GM18508 (cell line): ENCODE measurements at regions not wholly inside any gene's neighbourhood (a gene's known extent, or its start where the extent isn't known, plus 50 kb on each side); places are given as distances from the start of the nearest gene placed in this dataset.
A peak's percentile ranks its signal among the peaks of the same experiment; 100 is the strongest.

Source experiments
- ATAC-seq: cut with Tn5 transposase; IDR thresholded peaks from one replicate; pipeline ENCODE4 v1.9.1; 2021; ENCODE audit warnings: moderate number of reproducible peaks; ENCODE audit not compliant: insufficient read depth, unreplicated experiment

DNA sequence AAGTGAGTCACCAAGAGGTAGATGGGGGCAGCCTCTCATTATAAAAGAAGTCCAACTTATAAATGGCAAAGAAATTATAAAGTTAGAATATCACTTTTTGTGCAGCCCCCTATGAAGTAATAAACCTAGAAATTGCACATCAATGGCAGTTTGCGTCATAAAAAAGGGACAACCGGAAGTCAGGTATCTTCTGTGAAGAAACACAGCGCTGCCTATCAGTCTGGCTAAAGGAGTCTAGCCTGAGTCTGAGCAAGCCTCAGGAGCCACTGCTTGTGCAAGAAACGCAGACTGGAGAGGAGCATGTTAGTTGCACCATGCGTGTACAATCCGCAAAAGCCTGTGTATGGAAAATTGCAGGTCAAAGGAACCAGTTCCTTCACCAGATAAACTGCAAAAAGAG lies 178.4 kb downstream of the ARRDC4 start:
- no peak for ATAC-seq

DNA sequence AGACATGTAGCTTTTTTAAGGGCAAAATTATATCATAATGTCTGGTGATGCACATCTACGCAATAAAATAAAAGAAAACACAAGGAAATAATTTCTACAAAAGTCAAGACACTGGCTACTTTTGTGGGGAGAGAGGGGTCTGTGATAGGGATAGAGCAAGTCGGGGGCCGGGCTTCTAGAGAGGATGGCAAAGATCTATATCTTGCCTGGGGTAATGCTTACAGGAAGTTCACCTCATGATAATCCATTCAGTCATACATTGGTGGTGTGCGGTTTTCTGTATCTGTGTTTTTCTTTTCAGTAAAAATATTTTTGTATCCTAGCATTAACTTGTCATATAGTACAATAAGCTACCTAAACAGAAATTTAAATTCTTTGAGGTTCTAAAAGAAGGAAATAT lies 178.8 kb downstream of the ARRDC4 start:
- ATAC-seq, result no peak

DNA sequence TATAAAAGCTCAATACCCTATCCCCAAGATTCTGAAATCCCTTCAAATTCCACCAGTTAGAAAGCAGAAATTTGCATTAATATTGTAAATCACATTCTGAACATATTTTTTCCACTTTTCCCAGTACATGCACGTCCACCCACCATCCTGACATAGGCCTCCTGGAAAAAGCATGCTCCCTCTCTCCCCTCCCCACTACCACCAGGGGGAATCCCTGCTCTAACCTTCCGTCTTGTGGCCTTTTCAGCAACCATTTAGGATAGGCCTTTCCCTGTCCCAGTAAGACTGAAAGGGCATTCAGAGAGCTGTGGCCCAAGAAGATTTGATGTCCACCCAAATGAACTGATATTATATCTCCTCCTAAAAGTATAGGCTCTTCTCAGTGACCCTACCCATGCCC lies 182.1 kb downstream of the ARRDC4 start:
- no peak for ATAC-seq

DNA sequence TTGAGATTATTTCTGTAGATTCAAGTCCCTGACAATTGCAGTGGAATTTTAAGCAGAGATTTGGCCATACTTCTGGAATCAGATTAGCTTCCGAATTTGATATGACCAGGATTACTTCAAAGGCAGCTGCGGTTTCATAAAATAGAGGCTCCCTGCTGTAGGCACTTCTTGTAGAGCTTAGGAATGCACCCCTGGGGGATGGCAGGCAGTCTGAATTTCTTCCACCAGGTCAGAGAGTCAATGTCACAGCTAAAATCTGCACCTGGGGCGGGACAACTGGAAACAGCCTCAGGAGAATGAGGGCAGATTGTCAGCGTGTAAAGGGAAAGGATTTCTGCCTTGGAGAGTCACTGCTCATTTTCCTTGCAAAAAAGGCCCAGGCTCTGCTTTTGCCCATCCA lies 182.6 kb downstream of the ARRDC4 start:
- ATAC-seq, result no peak

DNA sequence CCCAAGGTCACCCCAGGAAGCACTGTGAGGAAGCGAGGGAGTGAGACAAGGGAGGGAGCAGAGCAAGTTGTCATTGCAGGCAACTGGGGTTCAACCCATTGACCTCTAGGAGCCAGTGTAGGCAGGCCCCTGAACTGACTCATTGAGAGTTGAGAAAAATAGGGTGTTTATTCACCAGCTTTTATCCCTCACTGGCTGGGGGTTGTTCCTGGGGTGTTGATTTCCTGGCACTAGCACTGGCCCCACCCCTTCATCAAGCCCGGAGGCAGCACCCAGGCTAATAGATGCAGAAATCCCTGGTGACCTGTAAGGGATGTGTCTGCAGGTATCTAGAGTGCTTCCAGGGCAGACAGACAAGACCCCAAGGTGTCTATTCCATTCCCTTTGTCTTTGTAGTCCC lies 183.9 kb downstream of the ARRDC4 start:
- ATAC-seq, result no peak

DNA sequence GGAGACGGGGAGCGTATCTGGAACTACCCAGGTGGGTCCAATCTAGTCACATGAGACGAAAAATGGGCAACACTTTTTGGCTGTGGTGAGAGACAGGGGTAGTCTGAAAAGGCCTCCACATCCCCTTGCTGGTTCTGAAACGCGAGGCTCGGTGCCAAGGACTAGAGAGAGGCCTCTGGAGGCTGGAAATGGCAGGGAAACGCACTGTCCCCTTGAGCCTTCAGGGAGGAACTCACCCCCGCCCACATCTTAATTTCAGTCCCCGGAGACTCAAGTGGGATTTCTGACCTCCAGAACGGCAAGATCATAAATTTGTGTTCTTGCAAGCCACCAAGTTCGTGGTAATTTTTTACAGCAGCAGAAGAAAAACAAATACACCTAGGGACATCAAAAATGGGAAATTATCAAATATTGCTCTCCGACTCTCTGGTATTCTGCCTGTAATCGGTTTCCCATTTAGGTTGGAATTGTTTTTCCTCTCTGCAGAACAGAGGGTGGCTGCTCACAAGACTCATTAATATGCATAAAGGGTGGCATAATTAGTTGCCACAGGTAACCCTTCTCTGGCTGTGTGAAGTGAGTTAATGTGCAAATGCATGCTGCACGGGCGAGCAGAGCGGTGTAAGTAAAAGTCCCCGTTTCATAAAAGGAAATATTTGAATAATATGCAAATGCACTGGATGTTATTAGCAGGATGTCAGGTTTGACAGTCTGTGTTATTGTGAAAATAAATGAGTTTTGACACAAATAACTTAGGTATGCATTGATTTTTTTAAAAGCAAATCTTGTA lies 185.7 kb downstream of the ARRDC4 start:
- no peak for ATAC-seq

DNA sequence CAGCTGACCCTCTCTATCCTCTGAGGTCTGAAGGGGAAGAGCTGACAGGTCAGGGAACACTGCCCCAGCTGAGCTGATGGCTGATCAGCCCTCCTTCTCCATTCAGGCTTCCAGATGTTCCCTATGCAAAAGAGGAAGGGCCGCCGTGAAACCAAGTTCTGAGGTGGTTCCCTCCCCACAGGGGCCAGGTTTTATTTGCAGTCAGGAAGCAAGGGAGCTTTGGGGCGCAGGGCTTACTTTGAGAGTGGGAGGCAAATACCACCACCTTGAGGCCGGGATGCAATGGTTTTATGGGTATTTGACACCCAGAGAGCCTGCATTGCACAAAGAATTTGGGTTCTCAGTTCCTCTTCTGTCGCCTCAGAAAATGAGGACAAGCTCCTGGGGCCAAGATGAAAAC lies 186.9 kb downstream of the ARRDC4 start:
- no peak for ATAC-seq

DNA sequence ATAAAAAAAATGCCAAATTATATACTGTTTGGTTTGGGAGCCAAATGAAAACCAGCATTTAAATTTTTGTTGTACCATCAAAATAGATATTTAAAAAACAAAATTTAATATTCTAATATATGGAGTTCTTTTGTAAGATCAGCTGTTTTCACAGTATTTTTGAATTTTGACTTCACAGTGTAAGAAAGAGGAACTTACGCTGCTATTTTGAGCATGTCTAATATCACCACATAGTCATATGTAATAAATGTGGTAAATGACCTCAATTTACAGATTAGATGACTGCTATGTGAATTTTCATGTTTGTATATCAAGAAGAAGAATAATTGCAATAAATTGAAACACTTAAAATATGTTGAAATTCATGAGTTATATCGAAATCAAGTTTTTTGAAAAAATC lies 189.6 kb downstream of the ARRDC4 start:
- no peak for ATAC-seq

DNA sequence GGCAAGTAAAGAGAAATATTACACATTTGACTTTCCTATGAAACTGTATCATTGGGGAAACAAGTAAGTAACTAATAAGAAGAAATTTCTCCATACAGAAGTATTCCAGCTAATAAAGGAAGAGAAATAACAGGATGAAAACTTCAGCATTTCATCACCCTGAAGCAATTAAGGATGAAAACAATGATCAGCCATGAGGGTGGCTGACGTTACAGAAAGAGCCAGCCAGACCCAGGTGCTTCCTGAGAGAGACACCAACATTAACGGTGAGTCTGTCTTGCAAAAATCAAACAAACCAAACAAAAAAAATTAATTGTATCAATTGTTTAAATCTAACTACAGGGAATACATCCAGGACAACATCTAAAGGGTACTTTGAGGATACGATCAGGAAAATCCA lies 190.0 kb downstream of the ARRDC4 start:
- no peak for ATAC-seq

DNA sequence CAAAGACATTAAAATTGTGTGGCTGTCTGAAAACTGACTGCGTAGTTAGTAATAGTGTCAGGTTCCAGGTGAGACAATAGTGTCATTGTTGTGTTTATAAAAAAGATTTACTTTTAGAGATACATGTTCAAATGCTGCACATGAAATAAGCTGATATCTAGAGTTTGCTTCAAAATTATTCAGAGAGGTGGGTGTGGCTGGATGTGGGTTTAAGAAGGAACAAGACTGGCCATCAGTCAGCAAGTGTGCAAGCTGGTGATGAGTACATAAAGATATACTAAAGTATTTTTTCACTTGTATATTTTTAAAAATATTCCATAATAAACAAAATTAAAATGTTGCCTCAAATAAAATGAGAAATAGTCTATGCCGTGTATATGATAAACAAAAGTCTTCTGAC lies 190.6 kb downstream of the ARRDC4 start:
- no peak for ATAC-seq

DNA sequence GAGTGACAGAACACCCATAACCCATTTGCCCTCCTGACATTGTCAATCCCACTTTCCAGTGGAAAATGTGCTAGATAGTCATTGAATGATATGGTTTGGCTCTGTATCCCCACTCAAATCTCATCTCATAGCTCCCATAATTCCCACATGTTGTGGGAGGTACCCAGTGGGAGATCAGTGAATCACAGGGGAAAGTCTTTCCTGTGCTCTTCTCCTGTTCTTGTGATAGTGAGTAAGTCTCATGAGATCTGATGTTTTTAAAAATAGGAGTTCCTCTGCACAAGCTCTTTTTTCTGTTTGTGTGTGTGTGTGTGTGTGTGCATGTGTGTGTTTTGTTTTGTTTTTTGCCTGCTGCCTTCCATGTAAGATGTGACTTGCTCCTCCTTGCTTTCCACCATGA lies 191.7 kb downstream of the ARRDC4 start:
- no peak for ATAC-seq

DNA sequence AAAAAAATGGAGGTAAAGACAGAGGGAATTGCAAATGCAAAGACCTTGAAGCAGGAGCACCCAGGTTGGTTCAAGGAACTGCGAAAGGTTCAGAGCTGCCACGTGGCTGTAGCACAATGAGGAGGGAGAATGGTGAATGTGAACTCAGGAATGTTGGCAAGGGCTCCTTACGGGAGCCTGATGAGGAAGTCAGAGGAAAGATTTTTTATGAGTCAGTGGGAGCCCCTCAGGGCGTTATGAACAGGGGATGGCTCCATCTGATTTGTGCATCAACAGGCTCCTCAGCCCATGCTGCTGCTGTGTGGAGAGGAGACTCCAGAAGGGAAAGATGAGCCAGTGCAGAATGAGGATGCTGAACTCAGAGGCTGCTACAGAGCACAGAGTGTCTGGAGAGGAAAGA lies 194.4 kb downstream of the ARRDC4 start:
- ATAC-seq, result no peak

DNA sequence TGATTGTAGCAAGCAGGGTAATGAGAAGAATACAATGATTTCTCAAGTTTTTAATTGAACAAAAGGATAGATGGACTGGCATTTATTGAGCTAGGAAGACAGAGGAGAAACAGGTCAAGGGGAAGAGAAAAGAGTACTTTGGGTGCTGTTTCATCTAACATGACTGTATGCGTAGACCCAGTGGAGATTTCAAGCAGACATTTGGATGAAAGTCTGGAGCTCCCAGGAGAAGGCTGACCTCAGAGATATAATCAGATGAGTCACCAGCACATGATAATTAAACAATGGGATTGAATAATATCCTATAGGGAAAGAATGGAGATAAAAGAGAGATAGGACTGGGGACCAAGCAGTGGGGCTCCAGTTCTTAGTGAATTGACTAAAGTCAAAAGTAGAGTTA lies 194.9 kb downstream of the ARRDC4 start:
- ATAC-seq, result no peak

DNA sequence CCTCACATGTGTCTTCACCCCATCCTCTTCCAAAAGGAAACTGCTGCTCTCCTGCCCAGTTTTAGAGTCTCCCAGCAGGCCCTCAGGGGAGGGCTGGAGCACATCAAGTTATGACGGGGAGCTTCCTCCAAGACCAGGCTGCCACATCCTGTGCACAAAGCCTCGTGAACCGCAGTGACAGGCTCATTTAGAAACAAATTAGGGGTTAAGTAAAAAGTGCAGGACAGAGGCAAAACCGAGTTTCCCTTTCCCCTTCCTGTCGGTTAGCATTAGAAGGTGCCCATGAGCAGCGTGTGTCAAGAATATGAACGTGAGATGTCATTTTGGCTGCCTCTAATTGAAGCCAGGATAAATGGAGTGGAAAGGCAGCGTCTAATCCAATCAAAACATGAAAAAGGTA lies 199.7 kb downstream of the ARRDC4 start:
- ATAC-seq, result peak; percentile 98

DNA sequence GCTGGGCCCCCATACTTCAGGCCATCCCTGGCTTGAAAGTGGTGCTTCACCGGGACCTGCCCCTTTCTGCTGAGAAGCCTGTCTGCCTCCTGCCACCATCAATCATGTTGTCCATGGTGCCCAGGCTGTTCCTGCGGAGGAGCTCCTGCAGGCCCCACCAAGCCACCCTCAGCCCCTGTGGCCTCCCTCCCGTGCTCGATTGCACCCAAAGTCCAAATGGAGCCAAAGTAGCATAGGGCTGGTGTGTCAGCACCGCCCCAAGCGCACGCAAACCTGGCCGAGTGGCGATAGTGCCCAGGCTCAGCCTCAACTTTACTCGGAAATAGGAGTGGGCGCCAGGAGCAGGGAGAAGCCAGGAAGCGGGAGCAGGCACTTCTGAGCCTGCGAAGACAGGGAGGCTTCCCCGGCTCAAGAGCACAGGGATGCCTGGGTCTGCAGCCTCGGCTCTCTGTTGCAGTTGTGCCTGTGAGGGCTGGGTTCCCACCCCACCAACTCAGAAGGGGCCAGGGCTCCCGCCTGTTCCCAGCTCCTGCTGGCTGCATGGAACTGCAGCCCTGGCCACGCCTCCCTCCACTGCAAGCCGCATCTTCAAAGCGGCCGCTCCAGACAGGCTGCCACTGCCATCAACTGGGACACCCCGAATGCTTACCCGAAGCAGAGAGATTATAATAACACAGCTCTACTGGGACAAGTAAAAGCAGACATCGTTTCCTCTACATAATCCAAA lies 203.0 kb downstream of the ARRDC4 start:
- no peak for ATAC-seq

DNA sequence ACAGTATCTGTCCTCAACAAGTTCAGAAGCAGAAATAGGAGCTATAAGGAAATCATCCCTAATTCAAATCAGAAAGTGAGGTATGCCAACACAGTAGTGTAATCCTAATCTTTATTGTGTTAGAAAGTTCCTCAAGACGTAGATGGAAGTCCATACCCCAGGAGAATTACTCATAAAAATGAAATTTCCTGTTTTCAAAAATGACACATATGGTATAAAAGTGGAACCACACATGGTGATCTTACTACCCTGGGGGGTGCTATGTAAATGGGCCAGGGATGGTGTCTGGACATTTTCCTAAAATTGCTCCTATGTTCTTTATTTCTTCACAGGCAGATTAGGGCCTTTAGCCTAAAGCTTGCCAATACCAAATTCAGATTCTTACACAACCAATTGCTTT lies 204.1 kb downstream of the ARRDC4 start:
- ATAC-seq, result no peak

DNA sequence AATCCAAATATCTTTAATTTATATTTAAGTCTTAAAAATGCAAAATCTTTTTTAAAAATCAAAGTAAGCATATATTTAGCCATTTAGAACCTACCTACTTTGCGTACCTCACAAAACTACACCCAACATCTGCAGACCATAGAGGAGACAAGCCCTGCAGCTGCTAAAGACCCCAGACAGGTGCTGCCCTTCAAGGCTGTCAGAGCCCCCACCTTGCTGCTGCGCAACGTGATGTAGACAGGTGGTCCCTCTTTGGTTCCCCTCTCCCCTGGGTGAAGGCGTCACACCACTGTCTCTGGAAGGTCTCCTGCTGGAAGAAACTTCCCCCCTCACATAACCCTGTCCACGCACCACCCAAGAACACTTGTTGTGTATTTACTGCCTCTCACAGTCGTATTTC lies 204.5 kb downstream of the ARRDC4 start:
- ATAC-seq, result no peak

DNA sequence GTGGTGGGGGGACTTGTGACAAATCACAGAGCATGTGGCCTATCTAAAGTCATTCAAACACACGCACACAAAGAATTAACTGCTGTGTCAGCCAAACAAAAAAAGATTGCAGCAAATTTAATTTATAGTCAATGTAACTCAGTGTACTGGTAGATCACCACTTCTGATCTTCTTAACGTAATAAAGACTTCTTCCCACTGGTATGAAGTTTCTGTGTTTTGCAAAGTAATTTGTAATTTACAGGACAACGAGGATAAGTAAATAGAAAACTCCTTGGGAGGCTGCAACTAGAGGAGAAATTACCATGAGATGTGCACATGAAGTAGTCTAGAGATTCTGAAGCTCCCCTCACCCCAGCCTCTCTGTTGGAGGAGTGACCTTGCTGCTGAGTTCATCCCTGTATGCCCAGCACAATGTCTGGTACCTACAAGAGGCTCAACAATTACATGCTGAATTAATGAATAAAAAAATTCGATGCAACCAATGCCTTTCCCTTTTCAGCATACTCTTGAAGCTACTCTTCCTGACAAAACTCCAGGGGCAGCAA lies 207.3 kb downstream of the ARRDC4 start:
- ATAC-seq, result no peak

DNA sequence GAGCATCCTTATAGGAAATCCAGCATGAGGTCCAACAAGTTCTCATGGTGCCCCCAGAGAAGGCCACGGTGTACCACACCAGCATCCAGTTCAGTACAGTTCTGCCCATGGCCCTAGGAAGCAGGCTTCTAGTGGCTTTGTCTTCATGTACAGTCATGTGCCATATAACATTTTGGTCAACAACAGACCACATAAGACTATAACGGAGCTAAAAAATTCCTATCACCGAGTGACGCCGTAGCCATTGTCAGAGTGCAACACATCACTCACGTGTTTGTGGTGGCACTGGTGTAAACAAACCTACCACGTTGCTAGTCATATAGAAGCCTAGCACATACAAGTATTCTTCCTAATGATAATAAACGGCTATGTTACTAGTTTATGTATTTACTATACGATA lies 209.0 kb downstream of the ARRDC4 start:
- ATAC-seq, result no peak

DNA sequence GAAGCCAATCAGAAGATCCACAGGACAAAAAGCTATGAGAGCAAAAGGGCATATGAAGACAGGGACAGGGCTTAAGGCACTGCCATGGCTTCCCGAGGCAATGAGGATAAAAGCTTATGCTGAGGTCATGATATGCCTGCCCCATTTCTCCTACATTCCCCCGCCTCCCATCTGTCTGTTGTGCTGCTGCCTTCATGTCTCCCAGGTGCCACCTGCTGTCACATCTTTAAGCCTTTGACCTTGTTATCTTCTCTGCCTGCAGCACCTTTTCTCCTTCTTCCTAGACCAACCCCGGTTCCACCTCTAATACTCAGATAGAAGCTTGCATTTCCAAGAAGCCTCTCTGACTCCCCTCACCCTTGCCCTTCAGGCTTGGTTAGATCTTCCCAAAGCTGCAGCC lies 213.8 kb downstream of the ARRDC4 start:
- ATAC-seq, result no peak

DNA sequence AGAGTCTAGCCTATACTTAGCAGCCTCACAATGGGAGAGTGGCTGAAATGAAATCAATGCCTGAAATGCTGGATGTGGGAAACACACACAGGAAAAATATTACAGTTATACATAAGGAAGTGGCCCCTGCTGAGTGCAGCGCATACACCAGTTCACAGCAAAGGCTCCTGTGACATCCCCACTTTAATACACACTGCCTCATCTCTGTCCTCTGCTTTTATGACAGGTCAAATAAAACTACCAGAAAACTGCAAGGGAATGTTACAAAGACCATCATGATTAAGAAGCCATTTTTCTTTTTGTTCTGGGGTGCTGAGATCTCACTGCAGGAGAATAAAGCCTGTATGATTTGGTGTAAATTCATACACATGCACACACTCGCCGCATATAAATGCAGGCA lies 214.3 kb downstream of the ARRDC4 start:
- ATAC-seq, result no peak
